SIG-M5 (cell line): ENCODE measurements at regions not wholly inside any gene's neighbourhood (a gene's known extent, or its start where the extent isn't known, plus 50 kb on each side); places are given as distances from the start of the nearest gene placed in this dataset.
"Not testable (repeated sequence)": the region's sequence is repeated elsewhere in the genome, so short reads cannot be mapped to it uniquely, and the experiment has no call there.

Source experiments
- DNase-seq: peaks from one replicate; lab custom pipeline; 2025; lab: John Stamatoyannopoulos, UW

DNA sequence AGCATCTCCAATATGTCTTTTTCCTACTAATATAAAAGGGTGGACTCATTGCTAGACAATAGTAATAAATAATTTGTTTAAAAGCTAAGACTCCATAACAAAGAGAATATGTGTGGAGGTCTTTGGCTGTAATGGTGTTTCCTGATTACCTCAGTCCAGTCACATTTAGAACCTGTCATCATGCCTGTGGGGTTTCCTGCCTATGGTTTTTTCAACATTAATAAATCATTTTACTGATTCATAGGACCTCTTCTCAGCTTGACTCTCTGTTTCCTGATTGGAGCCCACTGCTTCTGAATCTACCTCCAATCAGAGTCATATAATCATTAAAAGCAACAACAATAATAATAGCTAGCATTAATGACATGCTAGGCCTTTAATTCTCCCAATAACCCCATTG is 52.4 kb upstream of the GNAI1 start:
- no peak for DNase-seq

DNA sequence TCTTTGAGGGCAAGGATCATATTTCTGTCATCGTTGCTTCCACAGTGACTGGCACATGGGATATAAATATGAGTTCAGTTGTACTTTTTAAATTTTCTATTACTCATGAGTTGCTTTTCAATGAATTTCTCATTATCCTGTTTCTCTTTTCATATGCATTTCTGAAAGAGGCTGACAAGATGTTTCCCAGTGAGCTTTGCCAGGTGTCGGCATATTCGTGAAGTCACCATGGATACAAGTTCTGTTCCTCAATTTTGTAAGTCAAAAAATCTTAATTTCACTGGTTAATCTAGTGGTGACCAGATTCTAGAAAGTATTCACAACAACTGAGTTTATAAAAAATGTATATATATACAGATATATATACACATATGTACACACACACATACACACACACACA is 55.7 kb upstream of the GNAI1 start:
- no peak for DNase-seq

DNA sequence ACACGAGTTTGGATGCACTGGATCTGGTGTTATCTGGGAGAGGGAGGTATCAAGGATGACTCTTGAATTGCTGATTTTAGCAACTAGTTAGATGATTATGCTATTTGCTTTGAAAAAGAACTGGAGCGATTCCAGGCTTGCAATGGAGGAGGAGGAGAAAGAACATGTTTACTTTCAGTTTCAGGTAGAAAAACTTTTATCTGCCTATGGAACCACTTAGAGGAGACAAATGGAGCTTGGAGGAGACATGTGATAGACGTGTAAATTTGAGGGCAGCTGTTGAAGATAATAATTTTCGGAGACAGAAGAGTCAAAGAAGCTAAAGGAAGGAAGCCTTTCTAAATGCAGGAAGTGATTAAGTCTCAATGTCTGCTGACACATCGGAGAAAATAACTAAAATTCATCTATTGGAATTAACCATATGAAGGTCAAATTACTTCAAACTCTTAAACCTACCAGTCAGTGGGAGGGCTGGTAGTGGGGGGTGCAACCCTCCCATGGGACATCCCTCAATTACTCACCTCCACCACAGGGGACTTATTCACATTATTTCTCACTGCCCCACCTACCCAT is 56.4 kb upstream of the GNAI1 start:
- DNase-seq: no peak

DNA sequence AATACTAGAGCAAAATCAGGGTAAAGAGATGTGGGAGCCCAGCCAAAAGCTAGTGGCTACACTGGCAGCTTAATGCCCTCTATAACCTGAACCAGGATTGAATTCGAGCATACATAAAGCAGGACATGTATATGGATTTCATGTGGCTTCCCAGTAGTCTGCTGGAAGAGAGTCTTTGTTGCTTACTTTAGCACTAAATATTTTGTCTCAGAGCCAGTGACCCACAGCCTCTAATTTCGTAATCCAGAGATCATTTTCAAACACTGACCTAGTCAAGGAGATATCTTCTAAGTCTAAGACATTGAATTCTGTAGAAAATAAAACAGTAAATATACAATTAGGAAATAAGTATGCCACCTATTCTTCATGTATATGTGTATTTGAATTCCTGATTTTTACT is 64.2 kb upstream of the GNAI1 start:
- no peak for DNase-seq

DNA sequence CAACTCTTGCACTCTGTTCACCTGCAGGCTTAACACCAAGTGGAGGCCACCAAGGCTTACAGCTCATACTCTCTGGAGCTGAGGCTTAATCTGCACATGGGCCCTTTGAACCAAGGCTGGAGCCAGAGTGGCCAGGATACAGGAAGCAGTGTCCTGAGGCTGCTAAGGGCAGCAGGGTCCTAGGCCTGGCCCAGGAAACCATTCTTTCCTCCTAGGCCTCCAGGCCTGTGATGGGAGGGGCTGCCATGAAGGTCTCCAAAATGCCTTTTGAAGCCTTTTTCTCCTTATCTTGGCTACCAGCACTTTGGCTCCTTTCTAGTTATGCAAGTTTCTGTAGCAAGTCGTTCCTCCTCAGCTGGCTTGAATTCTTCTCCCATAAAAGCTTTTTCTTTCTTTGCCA is 68.0 kb upstream of the GNAI1 start:
- no peak for DNase-seq

DNA sequence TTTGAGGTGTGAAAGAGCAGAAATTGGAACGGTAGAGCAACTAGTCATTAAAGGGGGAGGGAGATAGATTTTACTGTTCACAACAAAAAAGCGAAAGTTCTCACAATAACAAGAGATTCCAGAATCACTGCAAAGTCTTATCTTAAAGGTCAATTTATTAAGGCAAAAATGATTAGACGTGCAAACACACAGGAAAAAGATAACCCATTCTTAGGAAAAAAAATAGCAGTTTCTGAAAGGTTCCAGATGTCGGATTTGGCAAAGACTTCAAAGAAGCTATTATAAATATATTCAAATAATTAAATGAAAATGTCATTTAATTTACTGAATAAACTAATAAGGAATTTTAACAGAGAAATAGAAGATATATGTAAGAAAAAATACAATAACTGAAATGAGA is 70.8 kb upstream of the GNAI1 start:
- DNase-seq: no peak

DNA sequence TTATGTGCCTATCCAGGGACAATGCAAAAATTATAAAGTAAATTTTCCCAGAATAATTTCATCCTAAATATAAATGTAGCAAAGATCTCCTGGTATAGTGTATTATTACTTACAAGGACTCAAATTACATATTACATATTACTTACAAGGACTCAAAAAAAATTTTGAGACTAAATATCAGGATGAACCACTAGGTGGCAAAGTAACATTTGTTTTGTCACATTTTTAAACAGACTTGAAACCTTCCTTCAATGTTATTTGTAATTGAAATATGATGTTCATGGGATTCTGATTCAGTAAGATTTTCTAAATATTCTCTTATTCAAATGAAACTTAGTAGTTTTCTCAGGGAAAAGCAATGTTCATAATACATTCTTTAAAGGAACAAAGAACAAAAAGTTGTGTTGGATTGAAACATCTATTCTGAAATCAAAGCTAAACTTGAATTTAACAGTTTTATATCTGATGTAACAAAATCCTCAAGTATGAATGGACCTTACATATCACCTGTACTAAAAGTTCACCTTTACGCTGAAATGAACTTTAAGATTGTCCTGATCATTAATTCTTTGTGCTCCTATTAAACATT is 74.3 kb upstream of the GNAI1 start:
- no peak for DNase-seq

DNA sequence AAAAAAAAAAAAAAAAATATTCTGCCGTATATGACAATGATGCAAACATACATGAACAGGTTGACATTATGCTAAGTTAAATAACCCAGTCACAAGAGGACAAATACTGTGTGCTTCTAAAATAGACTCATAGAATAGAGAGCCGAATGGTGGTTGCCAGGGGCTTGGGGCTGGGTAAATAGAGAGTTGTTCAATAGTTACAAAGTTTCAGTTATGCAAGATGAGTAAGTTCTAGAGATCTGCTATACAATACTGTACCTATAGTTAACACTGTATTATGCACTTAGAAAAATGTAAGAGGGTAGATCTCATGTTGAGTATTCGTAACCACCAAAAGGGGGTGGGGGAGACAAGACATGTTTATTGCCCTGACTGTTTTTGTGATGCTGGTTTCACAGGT is 77.1 kb upstream of the GNAI1 start:
- no peak for DNase-seq

DNA sequence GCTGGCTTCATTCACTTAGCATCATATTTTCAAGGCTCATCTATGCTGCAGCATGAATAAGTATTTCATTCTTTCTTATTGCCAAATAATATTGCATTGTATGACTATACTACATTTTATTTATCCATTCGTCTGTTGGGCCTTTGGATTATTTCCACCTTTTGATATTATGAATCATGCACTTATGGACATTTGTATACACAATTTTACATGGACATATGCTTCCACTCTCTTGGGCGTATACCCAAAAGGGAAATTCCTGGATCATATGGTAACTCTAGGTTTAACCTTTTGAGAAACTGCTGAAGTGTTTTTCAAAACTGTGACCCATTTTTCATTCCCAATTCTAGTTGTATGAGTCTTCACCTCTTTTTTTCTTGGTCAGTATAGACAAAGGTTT is 80.3 kb upstream of the GNAI1 start:
- DNase-seq: no peak

DNA sequence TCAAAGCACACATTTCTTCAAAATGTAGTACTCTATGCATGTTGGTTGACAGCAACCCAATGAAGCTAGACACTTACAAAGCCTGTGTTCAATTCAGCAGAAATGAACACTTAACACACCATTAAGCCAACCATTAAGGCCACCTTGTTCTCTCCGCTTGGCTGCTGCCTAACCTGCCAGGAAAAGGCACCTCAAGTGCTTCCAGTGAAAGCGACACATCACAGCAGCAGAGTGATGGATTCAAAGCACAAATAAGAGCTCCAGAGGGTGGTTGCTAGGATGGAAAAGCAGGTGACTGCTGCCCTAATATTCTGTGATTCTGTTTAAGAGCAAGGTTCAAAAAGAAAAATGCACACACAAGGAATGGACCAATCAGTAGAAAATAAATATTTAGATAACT is 81.5 kb upstream of the GNAI1 start:
- no peak for DNase-seq

DNA sequence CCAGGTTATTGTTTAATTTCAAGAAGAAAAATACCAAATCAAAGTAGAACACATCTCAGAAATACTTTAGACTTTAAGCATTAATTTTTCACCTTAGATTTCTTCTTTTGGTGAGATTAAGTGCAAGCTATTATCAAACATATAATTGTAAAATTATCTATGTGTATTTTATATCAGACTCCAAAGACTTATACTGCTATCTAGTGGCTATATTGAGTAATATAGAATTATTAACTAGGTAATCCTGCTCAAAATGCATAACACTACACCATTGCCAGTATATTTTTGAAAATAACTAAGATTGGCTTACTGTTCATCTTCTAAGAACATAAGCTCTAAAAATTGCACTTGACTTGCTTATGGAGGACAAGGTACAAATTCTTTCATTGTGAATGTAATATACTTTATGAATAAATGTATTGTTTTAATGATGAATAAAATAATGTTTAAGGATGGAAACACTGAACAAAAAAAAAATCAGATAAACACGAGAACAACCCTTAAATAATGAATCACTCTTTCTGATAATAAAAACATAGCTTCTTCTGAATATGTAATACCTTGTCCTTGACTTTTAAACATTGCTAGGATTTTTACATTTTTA is 86.7 kb upstream of the GNAI1 start:
- no peak for DNase-seq

DNA sequence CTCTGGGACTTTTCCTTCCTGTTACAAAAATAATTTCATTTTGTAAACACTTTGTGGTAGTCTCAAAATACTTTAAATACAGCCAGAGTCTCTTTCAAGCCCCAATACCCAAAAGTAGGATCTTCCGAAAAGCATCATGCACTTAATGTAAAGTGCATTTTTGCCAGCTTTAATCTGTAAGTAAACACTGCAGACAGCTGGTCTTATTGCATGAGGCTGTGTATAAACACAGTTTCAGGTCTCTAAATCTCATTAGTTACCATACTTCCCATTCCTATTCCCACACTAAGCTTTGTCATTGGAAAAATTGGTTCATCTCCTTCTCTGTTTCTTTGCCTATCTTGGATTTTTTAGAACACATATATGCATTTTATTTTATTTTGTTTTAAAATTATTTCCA is 87.6 kb upstream of the GNAI1 start:
- DNase-seq: no peak

DNA sequence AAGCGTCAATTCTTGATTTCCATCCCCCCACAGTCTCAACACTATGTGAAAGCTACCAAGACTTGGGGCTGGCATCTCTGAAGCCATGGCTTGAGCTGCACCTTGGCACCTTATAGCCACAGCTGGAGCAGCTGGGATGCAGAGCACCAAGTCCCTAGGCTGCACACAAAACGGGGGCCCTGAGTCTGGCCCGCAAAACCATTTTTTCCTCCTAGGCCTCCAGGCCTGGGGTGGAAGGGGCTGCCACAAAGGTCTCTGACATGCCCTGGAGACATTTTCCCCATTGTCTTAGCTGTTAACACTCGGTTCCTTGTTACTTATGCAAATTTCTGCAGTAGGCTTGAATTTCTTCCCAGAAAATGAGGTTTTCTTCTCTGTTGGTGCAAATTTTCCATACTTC is 89.8 kb upstream of the GNAI1 start:
- no peak for DNase-seq

DNA sequence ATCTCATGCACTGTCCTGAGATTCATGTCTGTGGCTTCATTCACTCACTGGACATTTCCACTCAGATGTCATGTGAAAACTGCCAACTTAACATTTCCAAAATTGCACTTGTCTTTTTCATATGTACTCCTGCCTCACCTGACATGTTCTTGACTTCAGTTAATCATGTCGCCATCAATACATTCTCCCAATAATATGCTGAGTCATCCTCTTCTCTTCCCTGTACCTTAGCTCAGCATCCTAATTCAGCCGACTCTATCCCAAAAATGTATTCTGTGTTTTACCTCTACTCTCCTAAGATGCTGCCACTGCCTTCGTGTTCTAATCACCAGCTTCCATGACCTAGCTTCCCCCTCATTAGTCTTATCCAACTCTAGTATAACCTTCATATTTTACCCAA is 93.9 kb upstream of the GNAI1 start:
- DNase-seq: no peak

DNA sequence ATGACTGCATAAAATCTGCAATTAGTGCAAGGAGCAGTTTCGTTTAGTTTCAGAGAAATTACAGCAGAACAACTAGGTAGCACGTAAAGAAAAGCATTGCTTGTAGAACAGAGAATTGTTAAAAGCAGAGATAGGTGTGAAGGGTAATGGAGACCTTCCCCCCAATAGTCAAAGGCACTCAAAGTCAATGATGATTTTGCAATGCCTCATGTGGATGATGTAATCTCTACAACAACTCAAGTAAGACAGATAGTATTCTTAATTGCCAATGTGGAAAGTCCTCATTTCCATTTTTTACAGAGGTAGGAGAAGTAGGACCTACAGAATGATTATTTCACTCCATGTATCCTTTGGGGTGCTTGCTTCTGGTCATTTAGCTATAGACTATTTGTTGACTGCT is 94.3 kb upstream of the GNAI1 start:
- DNase-seq: no peak

DNA sequence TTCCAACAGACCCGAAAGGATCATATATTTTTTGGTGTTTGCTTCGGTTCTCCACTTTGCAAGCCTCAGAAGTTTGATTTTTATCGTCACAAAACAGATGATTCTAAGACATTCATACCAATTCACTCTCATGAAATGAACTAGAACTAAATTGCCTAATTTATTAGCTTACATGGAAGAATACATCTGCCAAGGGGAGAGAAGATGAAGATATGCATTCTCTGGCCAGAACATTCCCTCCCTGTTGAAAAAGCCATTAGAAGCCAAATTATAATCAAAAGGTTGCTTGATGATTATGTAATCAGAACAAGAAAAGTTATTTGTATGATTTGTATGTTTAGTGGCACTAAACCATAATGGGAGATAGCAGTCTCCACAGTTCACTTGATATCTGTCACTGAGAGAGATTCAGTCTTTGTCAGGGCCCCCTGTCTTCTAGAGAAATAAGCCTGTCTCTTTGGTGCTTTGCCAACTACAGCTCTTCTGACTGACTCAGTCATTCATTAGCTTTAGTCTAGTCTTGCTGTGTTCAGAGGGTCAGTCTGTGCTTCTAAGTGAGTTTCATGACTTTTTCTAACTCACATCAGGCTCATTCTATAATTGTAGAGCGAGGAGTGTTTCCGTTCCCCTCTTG is 95.3 kb upstream of the GNAI1 start:
- DNase-seq: no peak

DNA sequence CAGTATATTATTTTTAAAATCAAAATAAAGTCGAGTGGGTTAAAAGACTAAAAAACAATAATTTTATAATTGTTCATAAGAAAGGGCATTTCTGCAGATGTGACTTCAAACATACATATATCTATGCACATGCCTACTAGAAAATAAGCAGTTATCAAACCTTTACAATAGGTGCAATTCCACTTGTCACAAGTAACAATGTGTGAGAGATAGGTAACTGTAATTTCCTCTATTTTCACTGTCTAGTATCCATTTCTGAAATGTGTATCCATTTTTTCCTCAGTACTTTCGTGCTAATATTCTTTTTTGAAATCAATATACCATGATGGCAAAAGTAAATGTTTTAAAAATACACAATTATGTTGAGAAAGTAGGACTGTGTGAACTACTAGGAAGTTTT is 96.9 kb upstream of the GNAI1 start:
- DNase-seq: no peak

DNA sequence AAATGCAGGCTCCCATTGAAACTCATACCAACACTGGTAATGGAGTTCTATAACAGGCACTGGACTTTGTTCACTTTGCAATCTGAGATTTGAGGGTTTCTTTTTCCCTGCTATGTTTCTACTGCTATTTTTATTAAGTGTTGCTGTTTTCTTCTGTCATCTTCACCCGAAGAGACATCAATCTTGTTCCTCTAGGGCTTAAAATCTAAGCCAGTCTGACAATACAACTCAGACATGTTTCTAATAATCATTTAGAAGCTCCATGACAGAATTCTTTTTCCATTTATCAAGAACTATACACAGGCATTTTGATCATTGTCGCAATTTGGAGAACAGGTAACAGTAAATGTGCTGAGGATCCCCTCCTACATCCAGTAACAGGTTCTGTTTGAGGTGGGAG is 98.5 kb upstream of the GNAI1 start:
- no peak for DNase-seq

DNA sequence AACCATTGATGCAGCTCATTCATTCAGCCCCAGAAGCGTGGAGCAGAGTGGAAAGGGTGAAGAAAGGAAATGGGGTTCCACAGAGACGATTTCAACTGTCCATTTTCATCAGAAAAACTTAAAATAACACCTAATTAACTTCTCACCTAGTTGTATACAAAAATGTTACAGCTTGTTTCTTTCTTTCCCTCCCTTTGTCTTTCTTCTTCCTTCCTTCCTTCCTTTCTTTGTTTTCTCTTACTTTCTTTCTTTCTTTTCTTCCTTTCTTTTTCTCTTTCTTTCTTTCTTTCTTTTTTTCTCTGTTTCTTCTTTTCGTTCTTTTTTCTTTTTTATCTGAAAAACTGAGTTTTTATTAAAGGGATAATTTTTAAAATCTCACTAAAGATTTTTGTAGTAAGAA is 105.9 kb upstream of the GNAI1 start:
- no peak for DNase-seq

DNA sequence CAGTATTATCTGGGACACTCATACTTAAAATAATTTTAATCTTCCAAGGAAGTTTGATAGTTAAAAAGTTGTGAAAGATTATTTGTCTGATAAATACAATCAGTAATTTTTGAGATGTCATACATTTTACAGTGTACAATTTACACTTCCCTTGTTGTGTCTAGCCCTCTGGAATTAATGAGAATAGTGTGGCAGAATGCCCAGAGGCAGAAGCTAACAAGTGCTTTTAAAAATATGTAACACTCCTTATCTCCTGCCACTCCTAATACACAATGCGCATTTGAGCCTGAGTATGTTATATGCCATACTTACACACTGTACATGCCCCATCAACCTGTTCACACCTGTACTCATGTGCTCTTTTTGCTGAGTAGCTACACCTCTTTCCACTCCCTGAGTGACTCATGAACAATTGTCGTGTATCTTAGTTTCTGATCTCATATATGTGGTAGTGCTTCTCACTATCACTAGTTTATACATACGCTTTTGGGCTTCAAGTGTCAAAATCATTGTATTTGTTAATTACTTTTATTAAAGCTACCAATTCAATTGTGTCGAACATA is 106.9 kb upstream of the GNAI1 start:
- DNase-seq: no peak

DNA sequence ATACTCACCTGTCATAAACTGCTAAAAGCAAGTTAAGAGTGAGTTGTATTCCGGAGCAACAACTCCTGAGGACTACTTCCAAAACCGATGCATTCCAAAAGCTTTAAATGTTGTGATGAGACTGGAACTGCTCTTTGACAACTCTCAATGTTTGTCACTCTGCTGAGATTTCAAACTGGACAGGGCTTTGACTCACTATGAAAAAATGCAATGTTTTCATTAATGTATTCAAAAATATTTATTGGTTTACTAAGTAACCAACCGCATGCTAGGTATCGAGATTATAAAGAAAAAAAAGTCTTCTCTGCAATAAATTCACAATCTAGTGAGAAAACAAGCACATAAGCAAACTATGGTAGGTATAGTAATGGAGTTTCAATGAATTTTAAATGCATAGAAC is 107.9 kb upstream of the GNAI1 start:
- DNase-seq: no peak

DNA sequence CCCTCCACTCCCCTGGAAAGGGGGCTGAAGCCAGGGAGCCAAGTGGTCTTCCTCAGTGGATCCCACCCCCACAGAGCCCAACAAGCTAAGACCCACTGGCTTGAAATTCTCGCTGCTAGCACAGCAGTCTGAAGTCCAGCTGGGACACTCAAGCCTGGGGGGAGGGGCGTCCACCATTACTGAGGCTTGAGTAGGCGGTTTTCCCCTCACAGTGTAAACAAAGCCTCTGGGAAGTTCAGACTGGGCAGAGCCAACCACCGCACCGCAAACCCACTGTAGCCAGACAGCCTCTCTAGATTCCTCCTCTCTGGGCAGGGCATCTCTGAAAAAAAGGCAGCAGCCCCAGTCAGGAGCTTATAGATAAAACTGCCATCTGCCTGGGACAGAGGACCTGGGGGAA is 114.4 kb upstream of the GNAI1 start:
- not testable (repeated sequence) for DNase-seq

DNA sequence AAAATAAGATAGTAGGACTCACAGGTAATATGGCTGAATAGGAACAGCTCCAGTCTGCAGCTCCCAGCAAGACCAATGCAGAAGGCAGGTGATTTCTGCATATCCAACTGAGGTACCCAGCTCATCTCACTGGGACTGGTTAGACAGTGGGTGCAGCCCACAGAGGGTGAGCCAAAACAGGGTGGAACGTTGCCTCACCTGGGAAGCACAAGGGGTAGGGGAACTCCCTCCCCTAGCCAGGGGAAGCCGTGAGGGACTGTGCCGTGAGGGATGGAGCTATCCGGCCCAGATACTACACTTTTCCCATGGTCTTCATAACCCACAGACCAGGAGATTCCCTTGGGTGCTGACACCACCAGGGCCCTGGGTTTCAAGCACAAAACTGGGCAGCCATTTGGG is 114.8 kb upstream of the GNAI1 start:
- DNase-seq: not testable (repeated sequence)
